ENCODE measurements at regions not wholly inside any gene's neighbourhood (a gene's known extent, or its start where the extent isn't known, plus 50 kb on each side); places are given as distances from the start of the nearest gene placed in this dataset.

- Histone ChIP-seq H3K27ac (replicated peaks) (no peak overlapping the region), H3K4me3 (replicated peaks; ENCODE audit: insufficient read depth, low read length) (no peak overlapping the region)
Observed at GRCh38 chr12:13431041-13431440, 234.5 kb downstream of the EMP1 start.

GRCh38 chr12:13428538-13429265 is 232.2 kb downstream of the EMP1 start:
- Histone ChIP-seq H3K27me3 (ENCODE audit: insufficient read depth, poor library complexity, severe bottlenecking) (no peaks in the 10 kb centered on the region), H3K27ac (replicated peaks) (no peak overlapping the region), H3K4me3 (replicated peaks; ENCODE audit: insufficient read depth, low read length) (no peak overlapping the region)
- no peak for DNase-seq (ENCODE audit: low read depth in 1 of 2, low spot score in 1 of 2)
- TF ChIP-seq SPI1 (IDR thresholded peaks at IDR 0.05; ENCODE audit: borderline replicate concordance, low read depth), result no peak
- TF ChIP-seq CTCF (IDR thresholded peaks at IDR 0.05; ENCODE audit: insufficient read depth, low read length), result no peak
- TF ChIP-seq GABPA (IDR thresholded peaks at IDR 0.05; ENCODE audit: low read depth), result no peak
- TF ChIP-seq REST (IDR thresholded peaks at IDR 0.05; ENCODE audit: insufficient replicate concordance, low read depth), result no peak

More at GRCh38 chr12:13431041-13431440, 234.5 kb downstream of the EMP1 start:
- TF ChIP-seq GABPA (IDR thresholded peaks at IDR 0.05; ENCODE audit: low read depth), result no peak
- no peak for TF ChIP-seq SPI1 (IDR thresholded peaks at IDR 0.05; ENCODE audit: borderline replicate concordance, low read depth)
- TF ChIP-seq POLR2AphosphoS5 (IDR thresholded peaks at IDR 0.05; ENCODE audit: low read depth), result no peak
- TF ChIP-seq REST (IDR thresholded peaks at IDR 0.05; ENCODE audit: insufficient replicate concordance, low read depth), result no peak
- no peak for TF ChIP-seq CTCF (IDR thresholded peaks at IDR 0.05; ENCODE audit: insufficient read depth, low read length)
- DNase-seq (ENCODE audit: low read depth in 1 of 2, low spot score in 1 of 2), result no peak
- no peaks in the 10 kb centered on the region for H3K27me3 ChIP-seq (ENCODE audit: insufficient read depth, poor library complexity, severe bottlenecking)

- Histone ChIP-seq H3K4me3 (replicated peaks; ENCODE audit: insufficient read depth, low read length) (no peak overlapping the region), H3K27me3 (ENCODE audit: insufficient read depth, poor library complexity, severe bottlenecking) (no peaks in the 10 kb centered on the region), H3K27ac (replicated peaks) (no peak overlapping the region)
- DNase-seq (ENCODE audit: low read depth in 1 of 2, low spot score in 1 of 2), result no peak
- TF ChIP-seq REST (IDR thresholded peaks at IDR 0.05; ENCODE audit: insufficient replicate concordance, low read depth) (no peak), GABPA (IDR thresholded peaks at IDR 0.05; ENCODE audit: low read depth) (no peak), POLR2AphosphoS5 (IDR thresholded peaks at IDR 0.05; ENCODE audit: low read depth) (no peak), SPI1 (IDR thresholded peaks at IDR 0.05; ENCODE audit: borderline replicate concordance, low read depth) (no peak), CTCF (IDR thresholded peaks at IDR 0.05; ENCODE audit: insufficient read depth, low read length) (no peak)
Observed at GRCh38 chr12:13425766-13426165, 229.2 kb downstream of the EMP1 start.
